NCI-H2196 (cell line): ENCODE measurements at regions not wholly inside any gene's neighbourhood (a gene's known extent, or its start where the extent isn't known, plus 50 kb on each side); places are given as distances from the start of the nearest gene placed in this dataset.

Experiments
- DNase-seq: peaks from one replicate; lab custom pipeline; 2025; ENCODE audit not compliant: unreplicated experiment; lab: John Stamatoyannopoulos, UW

- DNase-seq: no peak
Measured at GRCh38 chr15:47991357-47991756, 129.4 kb upstream of the SLC24A5 start.

- no peak for DNase-seq
Measured at GRCh38 chr15:47993051-47993450, 127.7 kb upstream of the SLC24A5 start.

GRCh38 chr15:47997195-47998080, 123.4 kb upstream of the SLC24A5 start:
- DNase-seq: no peak

GRCh38 chr15:47998619-47999019, 122.2 kb upstream of the SLC24A5 start:
- DNase-seq: no peak

GRCh38 chr15:48001393-48002039, 119.3 kb upstream of the SLC24A5 start:
- no peak for DNase-seq

GRCh38 chr15:48002767-48003166, 118.0 kb upstream of the SLC24A5 start:
- peak; percentile 12 for DNase-seq

- DNase-seq: no peak
Measured at GRCh38 chr15:48003441-48003840, 117.3 kb upstream of the SLC24A5 start.

- no peak for DNase-seq
Measured at GRCh38 chr15:48005077-48005476, 115.7 kb upstream of the SLC24A5 start.

GRCh38 chr15:48006031-48006511, 114.7 kb upstream of the SLC24A5 start:
- DNase-seq: no peak

GRCh38 chr15:48010316-48010715, 110.5 kb upstream of the SLC24A5 start:
- no peak for DNase-seq

GRCh38 chr15:48012191-48012590, 108.6 kb upstream of the SLC24A5 start:
- no peak for DNase-seq

- no peak for DNase-seq
Measured at GRCh38 chr15:48016865-48017264, 103.9 kb upstream of the SLC24A5 start.

GRCh38 chr15:48017747-48018146, 103.0 kb upstream of the SLC24A5 start:
- no peak for DNase-seq

- no peak for DNase-seq
Measured at GRCh38 chr15:48020166-48020565, 100.6 kb upstream of the SLC24A5 start.

GRCh38 chr15:48021336-48022086, 99.3 kb upstream of the SLC24A5 start:
- DNase-seq: no peak

GRCh38 chr15:48025118-48025517, 95.7 kb upstream of the SLC24A5 start:
- DNase-seq: no peak

GRCh38 chr15:48028712-48029111, 92.1 kb upstream of the SLC24A5 start:
- no peak for DNase-seq

- DNase-seq: no peak
Measured at GRCh38 chr15:48029642-48030041, 91.1 kb upstream of the SLC24A5 start.

GRCh38 chr15:48031466-48031865, 89.3 kb upstream of the SLC24A5 start:
- no peak for DNase-seq

GRCh38 chr15:48031973-48032372, 88.8 kb upstream of the SLC24A5 start:
- DNase-seq: no peak

- DNase-seq: no peak
Measured at GRCh38 chr15:48032911-48033310, 87.9 kb upstream of the SLC24A5 start.

GRCh38 chr15:48038221-48038620, 82.6 kb upstream of the SLC24A5 start:
- DNase-seq: no peak
